SH-SY5Y (cell line): ENCODE measurements at regions not wholly inside any gene's neighbourhood (a gene's known extent, or its start where the extent isn't known, plus 50 kb on each side); places are given as distances from the start of the nearest gene placed in this dataset.

Source experiments
- GATA2 ChIP-seq: IDR thresholded peaks from 2 replicates; pipeline ENCODE4 v1.6.1; 2011; ENCODE audit warnings: mild to moderate bottlenecking, low read depth, low read length
- GATA3 ChIP-seq: IDR thresholded peaks from 2 replicates; pipeline ENCODE4 v1.6.1; 2011; ENCODE audit warnings: low read depth, mild to moderate bottlenecking, low read length, moderate library complexity

- TF ChIP-seq GATA2 (no peak), GATA3 (no peak)
Observed at GRCh38 chr2:6564326-6564725, 301.4 kb downstream of the CMPK2 start.
